OCI-M1 (cell line): ENCODE measurements at regions not wholly inside any gene's neighbourhood (a gene's known extent, or its start where the extent isn't known, plus 50 kb on each side); places are given as distances from the start of the nearest gene placed in this dataset.
"Not testable (repeated sequence)": the region's sequence is repeated elsewhere in the genome, so short reads cannot be mapped to it uniquely, and the experiment has no call there.

Source experiments
- DNase-seq: peaks from one replicate; lab custom pipeline; 2025; lab: John Stamatoyannopoulos, UW

DNA sequence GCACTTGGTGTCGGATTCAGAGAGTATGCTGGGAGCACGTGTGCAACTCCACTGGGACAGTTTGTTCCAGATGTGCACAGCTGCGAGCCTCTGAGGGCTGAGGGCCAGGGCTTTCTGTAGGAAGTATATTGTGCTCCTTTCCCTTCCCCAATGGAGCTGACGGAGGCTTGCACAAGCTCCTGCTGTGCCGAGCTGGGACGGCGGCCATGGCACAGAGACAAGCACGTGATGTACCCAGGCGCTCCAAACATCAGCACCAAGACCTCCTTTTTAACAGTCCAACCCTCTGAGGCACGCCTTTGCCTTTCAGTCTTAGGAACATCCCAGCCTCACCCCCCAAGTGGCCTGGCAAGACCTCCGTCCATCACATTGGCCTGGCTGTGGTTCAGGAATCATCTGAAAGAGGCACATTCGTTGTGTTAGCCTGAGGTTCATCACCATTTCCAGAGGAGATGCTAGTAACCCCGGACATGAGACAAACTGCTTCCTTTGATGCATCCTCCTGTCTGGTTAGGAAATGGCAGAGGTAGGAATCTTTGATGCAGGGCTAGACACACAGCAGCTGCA is 339.2 kb upstream of the KAZN start:
- no peak for DNase-seq

DNA sequence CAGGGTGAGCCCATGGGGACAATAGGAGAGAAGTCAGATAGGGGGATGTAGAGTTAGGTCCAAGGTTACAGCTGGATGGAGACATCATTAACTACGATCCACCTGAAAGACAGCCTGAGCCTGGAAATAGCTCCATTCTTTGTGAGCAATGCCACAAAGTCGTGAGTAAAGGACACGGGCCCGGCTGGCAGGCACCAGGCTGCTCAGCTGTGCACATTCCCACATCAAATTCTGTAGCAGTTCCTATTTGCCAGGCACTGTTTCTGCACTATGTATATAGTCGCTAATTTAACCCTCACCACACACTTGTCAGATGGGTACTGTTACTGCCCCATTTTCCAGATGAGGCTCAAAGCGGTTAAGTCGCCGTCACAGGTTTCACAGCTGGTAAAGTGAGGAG is 338.0 kb upstream of the KAZN start:
- DNase-seq, result no peak

DNA sequence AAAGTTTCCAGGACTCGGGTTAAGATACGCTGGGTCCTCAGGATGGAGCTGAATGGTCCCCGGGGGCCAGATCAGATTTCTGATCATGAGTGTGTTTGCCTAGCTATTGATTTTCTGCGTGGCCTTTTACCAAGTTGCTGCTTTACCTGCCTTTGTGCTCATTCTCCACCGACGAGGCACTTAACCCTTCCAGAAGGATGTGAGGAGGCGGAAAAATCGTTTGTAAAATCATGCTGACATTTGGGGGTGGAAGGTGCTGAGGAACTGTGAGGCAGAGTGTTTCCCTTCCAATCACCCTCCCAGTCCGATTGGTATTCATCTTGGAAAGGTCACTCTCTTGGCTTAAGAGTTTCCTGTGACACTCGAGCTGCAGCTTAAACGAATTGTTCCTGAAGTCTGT is 337.1 kb upstream of the KAZN start:
- no peak for DNase-seq

DNA sequence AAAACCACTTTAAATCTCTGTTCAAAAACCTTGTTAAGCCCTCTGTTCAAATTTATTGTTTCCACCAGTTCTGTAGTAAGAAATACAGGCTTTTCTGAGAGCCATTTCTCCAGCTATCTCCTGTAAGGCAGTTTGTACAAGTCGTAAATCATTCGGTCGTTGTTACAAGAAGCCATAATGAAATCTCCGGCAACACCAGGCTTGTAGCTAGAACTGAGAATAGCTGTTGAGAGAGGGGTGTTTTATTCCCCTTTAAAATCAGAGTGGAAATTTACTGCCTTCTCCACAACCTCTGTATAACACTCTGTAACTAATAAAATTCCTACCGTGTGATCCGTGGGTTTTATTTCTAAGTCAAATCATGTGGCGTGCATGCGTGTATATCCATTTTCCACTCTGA is 335.8 kb upstream of the KAZN start:
- no peak for DNase-seq

DNA sequence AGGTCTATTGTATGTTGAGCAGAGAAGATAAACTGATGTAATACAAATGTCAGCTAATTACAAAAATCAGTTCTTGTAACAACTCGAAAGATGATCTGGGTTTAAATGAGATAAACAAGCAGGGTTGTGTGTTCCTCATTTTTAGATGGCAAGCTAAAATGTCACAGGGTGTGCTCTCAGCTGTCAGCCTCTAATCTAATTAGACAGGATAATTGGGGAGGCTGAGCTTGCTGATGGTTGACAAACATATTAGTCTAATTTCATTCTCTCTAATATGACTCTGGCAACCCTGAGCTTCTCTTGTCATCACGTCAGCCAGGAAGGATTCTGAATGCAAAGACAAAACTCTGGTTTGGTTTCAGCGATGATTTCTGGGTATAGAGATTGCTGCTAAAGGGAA is 335.3 kb upstream of the KAZN start:
- DNase-seq, result no peak

DNA sequence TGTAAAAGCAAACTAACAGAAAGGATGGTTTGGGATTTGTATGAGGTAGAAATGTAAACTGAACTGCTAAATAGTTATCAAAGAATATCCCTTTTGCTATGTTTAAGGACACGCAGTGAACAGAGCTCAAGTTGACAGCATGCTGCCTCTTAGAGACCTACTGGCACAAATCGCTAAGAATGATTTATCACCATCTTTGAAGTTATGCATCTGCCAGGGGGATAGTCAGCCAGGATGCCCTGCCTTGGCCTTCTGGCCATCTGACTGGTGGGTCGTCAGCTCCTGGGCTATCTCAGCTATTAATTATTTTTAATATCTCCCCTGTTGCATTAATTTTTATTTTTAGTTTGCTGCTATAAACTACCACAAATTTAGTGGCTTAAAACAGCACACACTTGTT is 334.8 kb upstream of the KAZN start:
- no peak for DNase-seq

DNA sequence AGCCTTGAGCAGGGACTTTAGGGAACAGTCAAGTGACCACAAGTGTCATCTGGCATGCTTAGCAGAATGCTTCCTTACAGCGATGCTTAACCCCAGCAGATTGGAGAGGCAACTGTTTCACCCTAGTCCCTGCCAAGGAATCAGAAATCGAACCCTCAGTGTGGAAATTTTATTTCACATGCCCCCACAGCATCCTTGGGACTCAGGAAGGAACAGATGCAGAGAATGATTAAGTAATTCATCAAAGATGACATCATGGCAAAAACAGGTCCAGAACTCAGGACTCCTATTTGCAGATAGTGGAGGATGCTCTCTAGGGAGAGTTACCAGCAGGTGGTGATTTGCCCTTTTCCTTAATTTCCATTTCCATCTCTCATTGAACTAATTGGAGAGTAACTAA is 333.0 kb upstream of the KAZN start:
- DNase-seq, result no peak

DNA sequence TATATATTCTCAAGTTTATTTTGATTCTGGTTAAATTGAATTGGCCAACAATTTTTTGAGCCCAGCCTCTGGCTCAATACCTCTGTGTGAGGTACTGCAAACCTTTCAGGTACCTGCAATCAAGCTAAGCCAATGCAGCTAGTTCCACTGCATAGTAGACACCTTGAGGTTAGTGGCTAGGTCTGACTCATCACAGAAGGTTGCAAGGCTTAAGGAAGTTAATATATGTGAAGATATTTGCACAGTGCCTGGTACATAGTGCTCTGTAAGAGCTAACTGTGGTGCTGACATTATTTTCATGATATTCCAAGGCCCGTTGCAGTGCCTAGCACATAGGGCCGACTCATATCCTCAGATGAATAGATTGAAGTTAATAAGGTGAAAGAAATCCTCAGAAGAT is 330.5 kb upstream of the KAZN start:
- DNase-seq, result no peak

DNA sequence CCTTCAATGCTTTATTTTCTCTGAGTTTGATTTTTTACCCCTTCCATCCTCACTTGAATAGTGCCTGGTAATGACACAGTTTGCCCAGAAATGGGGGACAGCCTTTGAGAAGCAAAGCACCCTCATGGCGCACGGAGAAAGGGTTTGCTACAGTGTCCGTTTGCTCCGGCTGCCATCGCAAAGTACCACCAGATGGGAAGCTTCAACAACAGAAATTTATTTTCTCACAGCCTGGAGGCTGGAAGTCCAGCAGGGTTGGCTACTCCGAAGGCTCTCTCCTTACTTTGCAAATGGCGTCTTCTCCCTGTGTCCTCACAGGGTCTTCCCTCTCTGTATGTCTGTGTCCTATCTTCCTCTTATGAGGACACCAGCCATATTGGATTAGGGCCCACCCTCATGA is 327.7 kb upstream of the KAZN start:
- DNase-seq, result no peak

DNA sequence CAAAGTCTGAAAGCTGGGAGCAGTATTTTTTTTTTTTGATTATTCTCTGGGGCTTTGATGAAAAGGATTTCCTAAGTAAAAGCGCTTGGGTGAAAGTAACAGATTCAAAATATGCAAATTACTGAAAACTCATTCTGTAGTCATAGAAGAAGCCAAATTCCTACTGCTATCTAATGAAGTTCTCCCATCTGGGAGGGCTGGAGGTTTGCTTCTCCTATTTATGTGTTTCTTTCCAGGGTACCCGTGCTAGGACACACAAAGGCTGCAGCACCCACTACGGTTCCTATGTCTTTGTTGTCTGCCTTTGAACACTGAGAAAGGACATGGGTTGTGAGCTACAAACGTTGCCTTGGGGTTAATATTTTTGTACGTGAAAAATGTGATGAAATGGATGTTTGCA is 324.7 kb upstream of the KAZN start:
- no peak for DNase-seq

DNA sequence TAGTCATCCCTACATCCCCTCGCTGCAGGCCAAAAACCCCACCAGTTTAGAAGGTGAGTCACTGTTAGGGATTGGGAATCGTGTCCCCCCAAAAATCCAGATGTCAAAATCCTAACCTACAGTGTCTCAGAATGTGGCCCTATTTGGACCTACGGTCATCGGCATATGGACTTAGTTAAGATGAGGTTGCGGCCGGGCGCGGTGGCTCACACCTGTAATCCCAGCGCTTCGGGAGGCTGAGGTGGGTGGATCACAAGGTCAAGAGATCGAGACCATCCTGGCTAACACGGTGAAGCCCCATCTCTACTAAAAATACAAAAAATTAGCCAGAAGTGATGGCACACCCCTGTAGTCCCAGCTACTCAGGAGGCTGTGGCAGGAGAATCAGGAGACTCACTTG is 318.6 kb upstream of the KAZN start:
- DNase-seq, result not testable (repeated sequence)

DNA sequence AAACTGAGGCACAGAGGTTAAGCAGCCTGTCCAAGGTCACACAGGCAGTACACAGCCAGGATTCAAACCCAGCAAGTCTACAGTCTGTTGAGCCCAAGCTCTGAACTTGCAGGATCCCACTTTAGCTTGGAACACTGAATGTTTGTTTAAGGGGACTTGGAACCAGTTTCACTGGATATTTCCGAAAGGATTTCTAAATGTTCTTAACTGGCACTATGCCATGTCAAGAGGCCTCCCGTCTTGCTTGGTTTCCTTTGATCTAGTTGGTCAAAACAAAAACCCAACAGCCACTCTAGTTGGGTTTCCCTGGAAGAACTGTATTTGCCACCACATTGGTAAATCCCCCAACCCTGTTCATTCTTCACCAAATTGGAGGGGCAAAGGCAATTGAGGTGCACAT is 317.6 kb upstream of the KAZN start:
- DNase-seq, result no peak

DNA sequence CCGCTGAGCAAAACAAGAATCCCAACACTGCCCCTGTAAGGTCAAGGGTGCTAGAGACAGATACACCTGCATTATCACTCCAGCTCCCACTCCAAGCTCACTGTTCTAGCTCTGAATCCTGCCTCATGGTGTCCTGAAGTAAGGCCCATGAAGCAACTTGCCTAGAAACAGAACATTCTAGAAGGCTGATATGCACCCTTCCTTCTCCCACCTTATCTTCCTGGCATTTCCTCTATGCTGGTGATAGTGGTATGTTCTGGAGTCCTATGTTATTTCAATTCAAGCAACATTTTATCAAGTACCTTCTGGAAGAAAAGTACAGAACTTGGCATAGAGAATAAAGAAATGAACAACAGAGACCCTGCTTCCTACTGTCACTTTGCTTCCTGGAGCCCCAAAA is 317.1 kb upstream of the KAZN start:
- DNase-seq, result no peak

DNA sequence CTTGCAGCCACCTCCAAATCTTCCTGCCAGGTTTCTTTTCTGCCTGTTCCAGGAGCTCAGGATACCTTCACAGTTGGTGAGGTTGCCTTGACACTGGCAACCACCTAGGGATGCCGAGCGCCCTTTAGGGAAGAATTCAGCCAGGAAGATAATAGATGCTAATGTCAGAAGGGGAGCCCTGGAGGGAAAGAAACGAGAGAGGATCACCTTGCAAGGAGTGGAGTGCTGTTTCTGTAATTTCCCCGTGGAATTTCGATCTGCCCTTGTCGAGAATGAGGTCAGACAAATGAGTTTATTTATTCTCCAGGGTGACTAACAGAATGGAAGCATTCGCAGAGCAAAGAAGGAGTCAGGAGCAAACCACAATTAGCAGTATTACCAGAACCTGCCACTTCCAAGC is 315.8 kb upstream of the KAZN start:
- no peak for DNase-seq

DNA sequence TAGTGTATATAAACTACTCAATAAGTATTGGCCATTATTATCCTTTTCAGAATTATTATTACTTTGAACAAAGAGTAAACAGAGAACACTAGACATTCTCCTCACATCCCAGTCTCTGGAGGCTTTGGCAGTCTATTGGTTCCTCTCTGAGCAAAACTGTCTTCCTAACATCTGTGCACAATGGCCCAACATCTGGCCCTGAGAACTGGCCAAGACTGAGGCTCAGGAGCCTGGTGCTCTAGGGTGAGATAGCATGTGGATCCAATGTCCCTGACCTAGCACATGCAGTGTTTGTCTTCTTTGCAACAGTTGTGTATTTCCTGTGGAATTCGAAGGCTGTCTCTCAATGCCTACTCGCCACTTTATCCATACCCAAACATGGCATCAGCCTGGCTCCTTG is 313.2 kb upstream of the KAZN start:
- DNase-seq, result no peak

DNA sequence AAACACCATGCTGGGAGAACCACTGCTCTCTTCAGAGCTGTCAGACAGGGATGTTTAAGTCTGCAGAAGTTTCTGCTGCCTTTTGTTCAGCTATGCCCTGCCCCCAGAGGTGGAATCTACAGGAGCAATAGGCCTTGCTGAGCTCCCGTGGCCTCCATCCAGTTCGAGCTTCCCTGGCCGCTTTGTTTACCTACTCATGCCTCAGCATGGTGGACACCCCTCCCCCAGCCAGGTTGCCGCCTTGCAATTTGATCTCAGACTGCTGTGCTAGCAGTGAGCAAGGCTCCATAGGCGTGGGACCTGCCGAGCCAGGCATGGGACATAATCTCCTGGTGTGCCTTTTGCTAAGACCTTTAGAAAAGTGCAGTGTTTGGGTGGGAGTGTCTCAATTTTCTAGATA is 307.3 kb upstream of the KAZN start:
- DNase-seq, result not testable (repeated sequence)

DNA sequence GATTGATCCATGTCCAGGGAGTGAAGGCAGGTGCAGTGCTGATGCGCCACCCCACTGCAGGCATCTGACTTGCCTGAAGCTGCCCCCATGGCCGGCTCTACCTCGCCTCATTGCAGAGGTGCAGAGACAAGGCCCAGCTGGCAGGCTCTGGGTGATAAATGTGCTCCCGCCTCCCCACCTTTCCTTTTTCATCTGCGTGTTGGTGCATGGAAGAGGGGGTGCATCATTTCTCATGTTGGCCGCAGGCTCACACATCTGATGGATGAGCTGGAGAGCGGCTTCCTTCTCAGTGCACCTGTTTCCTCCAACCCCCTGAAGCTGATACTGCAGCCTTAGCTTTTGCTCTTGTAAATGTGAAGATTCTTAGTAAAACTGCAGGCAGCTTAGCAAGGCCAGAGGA is 306.0 kb upstream of the KAZN start:
- DNase-seq, result no peak

DNA sequence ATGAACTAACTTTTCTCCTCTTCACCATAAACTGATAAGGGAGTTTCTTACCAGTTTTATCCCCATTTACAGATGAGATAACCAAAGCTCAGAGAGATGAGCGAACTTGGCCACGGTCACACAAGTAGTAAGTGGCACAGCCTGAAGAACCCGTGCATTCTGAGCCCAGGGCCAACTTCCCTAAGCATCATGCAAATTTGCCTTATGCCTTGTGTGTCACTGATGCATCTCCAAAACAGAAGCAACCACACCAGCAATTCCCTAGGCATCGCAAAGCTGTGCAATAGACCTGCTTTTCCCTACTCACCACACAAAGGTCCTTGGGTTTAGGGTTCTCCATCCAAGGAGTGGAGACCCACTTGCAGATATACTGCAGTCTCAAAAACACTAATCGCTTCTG is 304.5 kb upstream of the KAZN start:
- DNase-seq, result no peak

DNA sequence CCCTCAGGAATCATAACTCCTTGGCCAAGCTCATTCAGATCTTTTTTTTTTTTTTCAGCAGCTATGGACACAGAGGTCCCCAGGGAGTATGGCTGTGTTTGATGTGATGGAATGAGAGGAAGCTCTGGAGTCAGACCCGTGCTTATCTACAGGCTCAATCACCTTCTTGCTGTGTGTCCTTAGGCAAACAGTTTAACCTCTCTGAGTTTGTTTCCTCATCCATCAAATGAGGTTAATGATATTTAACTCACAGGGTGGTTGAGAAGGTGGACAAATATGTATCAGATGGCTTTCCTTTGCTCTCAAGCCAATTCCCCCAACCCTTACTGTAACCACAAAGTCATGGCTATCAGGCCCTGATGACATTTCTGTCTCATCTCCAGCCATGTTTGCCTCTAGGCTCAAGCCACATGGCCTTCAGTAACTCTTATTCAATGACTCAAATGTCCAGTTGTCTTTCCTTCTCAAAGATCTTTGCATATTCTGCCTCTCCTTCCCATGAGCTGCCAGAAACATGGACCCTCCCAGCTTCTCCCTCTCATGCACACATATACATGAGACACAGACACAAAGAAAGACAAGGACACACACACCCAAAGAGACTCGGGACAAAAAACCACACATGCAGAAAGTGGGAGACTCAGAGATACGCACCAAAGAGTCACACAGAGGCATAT is 303.5 kb upstream of the KAZN start:
- no peak for DNase-seq

DNA sequence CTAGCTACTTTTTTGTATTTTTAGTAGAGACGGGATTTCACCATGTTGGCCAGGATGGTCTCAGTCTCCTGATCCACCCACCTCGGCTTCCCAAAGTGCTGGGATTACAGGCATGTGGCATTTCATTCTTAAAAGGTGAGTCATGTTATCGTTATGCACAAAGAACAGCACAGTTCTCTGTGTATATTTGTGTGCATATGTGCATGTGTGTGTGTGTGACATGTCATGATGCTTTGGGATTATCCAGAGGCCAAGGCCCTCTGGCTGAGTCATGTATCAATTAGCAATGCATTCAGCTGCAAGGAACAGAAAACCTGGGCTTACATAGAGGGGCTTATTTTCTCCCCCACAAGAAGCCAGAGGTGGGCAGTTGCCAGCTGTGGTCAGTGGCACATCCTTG is 301.7 kb upstream of the KAZN start:
- no peak for DNase-seq

DNA sequence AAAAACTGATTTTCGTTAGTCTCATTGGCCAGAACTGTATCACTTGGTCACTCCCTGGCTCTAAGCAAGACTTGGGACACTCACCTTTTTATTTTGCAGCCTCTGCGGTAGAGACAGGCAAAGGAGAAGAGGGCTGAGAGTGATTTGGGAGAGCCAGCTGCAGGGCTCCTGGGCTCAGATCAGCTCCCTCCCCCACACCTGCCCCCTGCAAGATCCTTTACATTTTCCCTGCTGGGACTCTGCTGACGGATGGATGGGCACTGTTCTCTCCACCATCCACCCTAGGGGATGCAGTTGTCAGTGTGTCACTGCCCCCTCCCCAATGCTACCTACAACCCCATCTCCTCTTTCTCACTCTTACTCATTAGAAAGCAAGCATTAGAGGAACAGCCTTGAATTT is 301.1 kb upstream of the KAZN start:
- no peak for DNase-seq

DNA sequence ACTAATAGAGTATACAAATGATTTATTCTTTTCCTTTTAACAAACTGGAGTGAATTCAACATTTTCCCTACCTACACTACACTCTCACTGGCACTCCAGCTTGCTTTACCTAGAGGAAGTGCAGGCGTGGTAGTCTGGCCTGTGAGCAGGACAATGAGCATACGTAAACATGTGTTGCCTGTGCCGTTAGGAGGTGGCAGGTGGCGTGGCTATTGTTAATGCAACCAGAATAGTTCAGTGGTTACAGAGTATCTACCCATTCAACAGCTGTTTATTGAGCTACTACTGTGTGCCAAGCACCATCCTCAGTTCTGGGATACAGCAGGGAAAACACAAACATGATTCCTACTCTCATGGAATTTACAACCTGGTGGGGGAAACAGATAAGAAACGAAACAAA is 299.7 kb upstream of the KAZN start:
- DNase-seq, result no peak

DNA sequence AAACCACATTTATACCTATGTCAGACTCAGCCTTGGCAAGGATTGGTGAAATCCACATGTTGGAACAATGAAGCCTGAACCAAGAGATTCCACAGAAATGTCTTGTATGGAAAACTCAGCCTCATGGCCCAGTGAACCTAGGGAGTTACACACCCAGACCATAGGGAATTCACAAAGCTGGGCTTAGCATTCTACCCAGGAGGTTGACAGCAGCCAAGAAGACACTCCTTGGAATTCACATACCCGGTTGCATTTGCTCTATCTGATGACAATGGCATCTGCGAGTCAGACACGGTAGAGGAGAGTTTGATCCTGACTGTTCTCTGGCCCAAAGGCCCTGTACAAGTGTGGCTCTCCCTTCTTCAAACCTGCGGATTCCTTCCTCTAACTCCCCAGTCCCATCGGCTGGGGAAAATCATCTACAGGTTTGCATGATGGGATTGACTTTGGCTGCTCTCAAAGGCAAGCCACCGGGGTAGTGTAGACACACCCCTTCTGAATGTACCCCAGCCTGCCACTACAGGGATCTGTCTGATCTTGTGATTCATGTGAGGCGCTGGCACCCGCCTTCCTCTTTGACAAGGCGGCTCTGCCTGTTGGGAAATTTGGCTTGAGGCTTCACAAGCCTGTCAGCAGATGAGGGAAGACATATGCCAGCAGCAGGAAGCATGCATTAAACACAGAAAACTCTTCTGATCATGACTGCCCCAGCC is 297.3 kb upstream of the KAZN start:
- no peak for DNase-seq

DNA sequence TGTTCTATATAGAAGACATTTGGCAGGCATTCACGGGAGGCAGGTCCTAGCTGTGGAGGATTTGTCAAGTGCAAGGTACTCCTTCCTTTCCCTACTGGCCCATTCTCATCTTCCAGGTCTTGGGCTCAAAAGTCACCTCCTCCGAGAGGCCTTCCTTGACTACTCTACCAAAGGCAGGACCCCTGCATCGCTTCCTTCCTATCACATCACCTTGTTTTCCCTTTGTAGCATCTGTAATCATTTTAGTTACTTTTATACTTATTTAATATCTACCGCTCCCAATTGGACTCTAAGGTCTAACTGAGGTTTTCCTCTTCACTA is 296.8 kb upstream of the KAZN start:
- no peak for DNase-seq
